GM21367 (cell line): ENCODE measurements at regions not wholly inside any gene's neighbourhood (a gene's known extent, or its start where the extent isn't known, plus 50 kb on each side); places are given as distances from the start of the nearest gene placed in this dataset.
"Not testable (repeated sequence)": the region's sequence is repeated elsewhere in the genome, so short reads cannot be mapped to it uniquely, and the experiment has no call there.

Experiments
- ATAC-seq: cut with Tn5 transposase; IDR thresholded peaks from one replicate; pipeline ENCODE4 v1.9.1; 2021; ENCODE audit not compliant: unreplicated experiment

DNA sequence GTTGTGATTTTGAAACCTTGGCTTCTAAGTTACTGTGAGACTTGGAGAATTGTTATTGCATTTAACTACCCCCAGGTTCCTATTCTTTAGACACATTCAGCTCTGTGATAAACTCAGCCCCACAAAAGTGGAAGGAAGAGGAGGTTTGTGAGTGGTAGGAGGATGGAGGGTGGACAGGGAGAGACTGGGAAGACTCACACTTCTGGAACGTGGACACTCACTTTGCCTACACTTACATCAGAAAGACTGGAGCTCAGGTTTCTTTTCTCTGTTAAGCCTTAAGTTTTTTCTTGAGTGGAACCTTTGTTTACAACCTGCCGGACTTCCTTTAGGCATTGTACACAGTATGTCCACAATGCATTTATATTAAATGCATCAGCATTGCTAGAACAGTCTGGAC lies 99.0 kb downstream of the AREG start:
- no peak for ATAC-seq

GRCh38 chr4:74544655-74545361 lies 99.9 kb downstream of the AREG start:
- ATAC-seq = no peak

- ATAC-seq = no peak
These were observed 100.5 kb downstream of the AREG start for GRCh38 chr4:74545448-74545847.

DNA sequence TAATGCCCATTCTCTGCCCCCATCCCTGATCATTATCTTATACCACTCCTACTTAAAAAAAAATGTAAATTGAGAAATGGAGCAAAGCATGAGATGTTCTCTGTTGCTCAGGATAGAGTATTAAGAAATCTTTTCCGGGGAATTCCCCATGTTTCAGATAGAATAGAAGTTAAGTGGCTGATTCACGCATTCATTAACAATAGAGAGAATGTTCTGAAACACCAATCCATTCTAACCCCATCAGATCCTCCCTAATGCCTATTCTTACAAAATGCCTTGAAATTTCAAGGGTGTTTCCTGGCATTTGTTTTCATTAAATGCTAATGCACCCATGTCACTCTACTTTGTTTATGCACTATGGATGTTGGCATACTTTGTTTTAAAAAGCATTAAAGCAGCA lies 101.1 kb downstream of the AREG start:
- ATAC-seq = no peak

GRCh38 chr4:74547042-74547441 lies 102.1 kb downstream of the AREG start:
- ATAC-seq = no peak

- no peak for ATAC-seq
These were observed 103.6 kb downstream of the AREG start for GRCh38 chr4:74548561-74548960.

DNA sequence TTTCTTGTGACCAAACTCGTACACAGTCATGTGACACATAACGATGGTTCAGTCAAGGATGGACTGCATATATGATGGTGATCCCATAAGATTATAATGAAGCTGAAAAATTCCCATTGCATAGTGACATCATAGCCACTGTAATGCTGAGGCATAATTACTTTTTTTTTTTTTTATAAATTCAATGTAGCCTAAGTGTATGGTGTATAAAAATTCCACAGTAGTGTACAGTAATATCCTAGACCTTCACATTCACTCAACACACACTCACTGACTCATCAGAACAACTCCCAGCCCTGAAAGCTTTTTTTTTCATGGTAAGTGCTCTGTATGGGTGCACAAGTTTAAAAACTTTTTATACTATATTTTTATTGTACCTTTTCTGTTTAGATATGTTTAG lies 105.0 kb downstream of the AREG start:
- no peak for ATAC-seq

DNA sequence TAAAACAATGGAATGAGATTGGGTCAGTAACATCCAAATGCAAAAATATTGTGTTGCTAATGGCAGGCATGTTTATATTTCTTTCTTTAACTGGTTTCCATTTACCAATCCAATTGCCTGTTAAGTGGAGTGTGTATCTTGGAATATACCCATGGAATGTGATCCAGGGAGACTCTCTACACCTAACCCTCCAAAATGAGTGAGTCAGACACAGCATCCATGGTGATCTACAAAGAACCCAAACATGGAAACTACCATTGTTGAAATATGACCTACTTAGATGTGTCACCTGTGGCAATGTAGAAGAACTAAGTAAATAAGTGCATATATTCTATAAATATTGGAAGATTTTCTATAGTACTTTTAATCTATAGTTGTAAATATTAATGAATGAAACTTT lies 110.3 kb downstream of the AREG start:
- no peak for ATAC-seq

DNA sequence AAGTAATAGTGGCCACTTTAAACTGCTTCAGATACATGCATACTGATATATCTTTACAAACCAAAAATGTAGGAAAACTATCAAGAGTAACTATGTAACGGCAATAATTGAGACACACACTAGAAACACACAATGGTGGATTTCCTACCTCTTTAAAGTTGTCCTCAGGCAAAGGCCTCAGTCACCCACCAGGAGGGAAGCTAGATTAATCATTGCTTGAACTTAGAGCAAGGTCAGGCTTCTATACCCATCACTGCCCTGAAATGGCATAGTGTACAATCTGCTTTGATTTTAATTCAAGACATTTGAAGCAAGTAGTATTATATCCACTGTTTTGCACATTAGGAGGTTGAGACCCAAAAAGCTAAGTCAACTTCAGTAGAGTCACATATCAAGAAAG lies 110.9 kb downstream of the AREG start:
- ATAC-seq = no peak

DNA sequence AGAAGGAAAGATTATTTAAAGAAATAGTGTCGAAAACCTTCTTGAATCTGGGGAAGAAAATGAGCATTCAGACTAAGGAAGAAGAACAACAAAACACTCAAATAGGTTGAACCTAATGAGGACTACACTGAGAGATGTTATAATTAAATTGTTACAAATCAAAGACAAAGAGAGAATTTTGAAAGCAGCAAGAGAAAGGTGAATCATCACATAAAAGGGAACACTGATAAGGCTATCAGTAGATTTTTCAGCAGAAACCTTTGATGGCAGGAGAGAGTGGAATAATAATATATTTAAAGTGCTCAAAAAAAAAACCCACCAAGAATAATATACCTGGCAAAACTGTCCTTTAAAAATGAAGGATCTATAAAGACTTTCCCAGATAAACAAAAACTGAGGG lies 114.9 kb downstream of the AREG start:
- no peak for ATAC-seq

GRCh38 chr4:74567981-74568380 lies 123.0 kb downstream of the AREG start:
- no peak for ATAC-seq

DNA sequence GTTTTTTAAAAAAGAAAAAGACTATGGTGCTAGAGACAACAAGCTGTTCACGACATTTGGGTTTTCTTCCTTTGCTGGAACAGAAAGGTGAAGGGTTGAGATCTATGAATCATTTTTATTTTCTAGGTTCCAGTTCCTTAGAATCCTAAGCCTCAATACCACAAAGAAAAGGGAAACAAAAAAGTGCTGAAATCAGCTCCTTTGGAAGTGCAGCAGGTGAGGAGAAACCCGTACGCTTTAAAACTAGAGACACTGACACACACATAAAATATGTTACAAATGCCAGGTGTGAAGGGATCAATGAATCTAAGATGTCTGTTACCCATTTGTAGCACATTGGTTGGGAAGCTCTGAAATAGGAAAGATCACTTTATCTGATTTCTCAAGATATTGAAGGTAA lies 125.2 kb downstream of the AREG start:
- ATAC-seq = no peak

DNA sequence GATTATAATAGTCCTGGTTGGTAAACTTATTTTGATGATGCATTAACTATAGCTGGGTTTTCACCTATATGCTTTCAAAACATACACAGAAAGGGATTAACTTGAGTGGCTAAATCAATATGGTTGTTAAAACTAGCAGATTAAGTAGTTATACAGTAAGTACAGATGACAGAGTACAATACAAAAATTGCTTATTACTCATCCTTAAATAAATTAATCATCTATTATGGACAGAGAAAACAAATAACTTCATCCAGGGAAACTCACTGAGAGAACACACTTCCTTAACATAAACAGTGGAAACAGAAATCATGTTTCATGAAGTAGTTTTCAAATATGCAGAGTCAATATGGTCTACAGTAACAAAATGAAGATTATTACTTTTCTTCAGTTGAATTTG lies 133.4 kb downstream of the AREG start:
- no peak for ATAC-seq

GRCh38 chr4:74578865-74579264 lies 133.9 kb downstream of the AREG start:
- not testable (repeated sequence) for ATAC-seq

- ATAC-seq = no peak
These were observed 138.3 kb downstream of the AREG start for GRCh38 chr4:74583089-74583700.

DNA sequence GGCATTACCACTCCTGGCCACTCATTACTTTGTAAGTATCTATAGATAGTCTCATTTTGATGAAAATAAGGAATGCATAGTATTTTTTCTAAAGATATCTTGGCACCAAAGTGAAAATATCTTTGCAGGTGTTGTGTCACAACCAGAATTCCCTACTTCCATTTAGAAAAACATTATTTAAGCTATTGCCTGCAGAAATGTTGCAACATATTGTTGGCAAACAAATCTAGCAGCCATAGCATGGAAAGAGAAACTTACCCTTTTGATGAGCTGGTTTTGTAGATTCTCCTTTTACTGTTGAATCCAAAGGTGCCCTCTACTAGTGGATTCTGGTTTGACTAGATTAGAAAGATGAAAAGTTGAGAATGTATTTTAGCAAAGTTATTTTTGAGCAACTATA lies 138.8 kb downstream of the AREG start:
- ATAC-seq = no peak

DNA sequence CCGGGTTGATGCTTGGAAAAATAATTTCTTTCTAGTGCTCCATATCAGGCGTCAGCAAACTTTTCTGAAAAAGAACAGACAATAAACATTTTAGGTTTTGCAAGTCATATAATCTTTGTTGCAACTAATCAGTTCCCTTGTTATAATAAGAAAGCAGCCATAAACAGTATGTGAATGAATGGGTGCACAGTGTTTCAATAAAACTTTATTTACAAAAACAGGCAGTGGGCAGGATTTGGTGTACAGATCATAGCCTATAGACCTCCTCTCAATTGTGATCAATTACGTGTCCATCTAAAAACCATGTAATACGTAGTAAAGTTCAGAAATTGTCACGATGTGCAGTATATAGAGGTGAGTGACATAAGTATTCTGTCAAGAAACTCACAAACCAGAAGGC lies 143.4 kb downstream of the AREG start:
- ATAC-seq = no peak

- no peak for ATAC-seq
These were observed 145.5 kb downstream of the AREG start for GRCh38 chr4:74590476-74590875.

GRCh38 chr4:74598611-74599325 lies 153.8 kb downstream of the AREG start:
- no peak for ATAC-seq

- no peak for ATAC-seq
These were observed 158.2 kb downstream of the AREG start for GRCh38 chr4:74603186-74603585.

DNA sequence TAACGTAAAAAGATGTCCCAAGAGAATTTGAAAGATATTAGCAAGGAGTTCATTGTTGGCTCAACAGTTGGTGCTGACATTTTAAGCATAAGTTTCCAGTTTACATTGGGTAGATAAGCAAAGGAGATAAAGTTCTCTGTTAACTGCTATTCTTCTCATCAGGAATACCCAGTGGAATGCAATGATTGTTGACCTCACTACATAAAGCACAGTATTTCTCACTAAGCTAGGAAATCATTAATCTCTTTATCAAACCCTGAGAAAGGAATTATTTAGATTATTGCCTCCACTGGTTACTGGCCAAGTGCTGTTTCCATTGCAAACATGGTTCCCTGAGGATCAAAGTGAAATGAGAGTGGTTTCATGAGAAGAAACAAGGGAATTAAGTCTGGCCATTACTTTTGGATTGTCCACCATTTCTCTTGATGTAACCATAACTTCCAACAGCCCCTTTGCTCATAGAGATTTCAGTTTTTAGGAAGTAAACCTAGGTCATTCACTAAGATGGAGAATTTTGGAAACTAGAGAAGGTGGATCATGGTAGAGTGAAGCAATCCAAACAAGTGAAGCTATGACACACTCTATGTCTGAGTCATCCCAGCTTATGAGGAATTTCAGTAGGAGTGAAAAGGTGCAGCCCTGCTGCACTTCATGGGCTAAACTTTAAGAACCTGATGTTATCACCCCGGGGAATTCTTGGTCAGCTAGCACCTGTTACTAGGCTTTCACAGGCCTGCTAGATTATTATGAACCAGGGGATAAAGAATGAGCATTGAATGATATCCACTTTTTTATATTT lies 163.4 kb downstream of the AREG start:
- no peak for ATAC-seq

DNA sequence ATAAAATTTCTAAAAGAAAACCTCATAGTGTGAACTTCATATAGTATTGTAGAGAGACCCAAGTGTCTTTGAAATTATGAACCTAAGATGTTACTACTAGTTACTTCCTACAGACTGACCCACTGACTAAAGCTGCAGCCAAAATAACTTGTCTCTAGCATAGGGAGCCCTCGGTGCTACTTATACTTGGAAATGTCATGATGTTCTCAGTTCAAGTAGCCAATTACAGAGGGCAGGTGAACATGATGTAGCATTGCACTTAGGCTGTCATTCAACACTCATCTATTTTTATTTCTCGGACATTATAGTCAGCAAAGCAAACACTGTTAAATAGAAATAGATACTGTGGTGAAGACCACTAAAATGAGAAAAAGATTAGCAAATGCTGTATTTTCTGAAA lies 165.6 kb downstream of the AREG start:
- ATAC-seq = no peak
